GM21619 (cell line): ENCODE measurements at regions not wholly inside any gene's neighbourhood (a gene's known extent, or its start where the extent isn't known, plus 50 kb on each side); places are given as distances from the start of the nearest gene placed in this dataset.

Source experiments
- ATAC-seq: cut with Tn5 transposase; IDR thresholded peaks from one replicate; pipeline ENCODE4 v1.9.1; 2021; ENCODE audit not compliant: unreplicated experiment

GRCh38 chr5:98031496-98031895, 742.0 kb upstream of the RGMB start:
- no peak for ATAC-seq

GRCh38 chr5:98031926-98032325, 741.5 kb upstream of the RGMB start:
- no peak for ATAC-seq

- no peak for ATAC-seq
Measured at GRCh38 chr5:98041661-98042060, 731.8 kb upstream of the RGMB start.

- no peak for ATAC-seq
Measured at GRCh38 chr5:98042521-98042920, 730.9 kb upstream of the RGMB start.

DNA sequence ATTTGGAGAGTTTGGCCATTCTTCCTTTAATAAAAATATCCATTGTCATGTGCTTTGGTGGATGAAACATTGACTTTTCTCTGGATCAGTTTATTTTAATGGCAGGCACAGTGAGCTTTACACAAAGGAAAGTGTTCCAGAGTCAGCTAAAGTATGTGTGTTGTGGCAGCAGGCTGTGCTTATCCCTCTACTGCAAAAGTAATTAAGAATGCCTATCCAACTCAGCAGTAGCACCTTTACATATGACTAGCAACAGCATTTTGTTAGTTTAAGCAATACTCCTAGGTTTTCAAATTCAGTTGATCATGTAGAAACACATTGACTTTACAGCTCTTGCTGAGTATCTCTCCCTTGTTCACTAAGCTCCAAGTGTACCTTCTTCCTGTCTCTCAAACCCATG, 730.5 kb upstream of the RGMB start:
- ATAC-seq: no peak

DNA sequence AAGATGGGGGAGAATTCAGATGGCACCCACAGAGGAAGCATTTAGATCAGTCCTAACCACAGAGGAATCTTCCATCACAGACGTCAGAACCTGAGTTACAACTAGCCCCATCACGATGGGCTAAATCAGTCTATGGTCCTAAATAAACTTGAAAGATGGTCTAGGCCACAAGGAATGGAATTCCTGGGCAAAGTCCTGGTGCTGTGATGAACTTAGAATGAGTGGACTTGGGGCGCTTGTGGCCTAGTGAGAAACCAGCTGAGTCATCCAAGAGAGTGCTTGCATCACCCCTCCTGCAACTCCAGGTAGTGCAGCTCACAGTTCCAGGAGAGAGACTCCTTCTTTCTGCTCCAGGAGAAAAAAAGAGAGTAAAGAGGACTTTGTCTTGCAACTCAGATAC, 722.9 kb upstream of the RGMB start:
- no peak for ATAC-seq

- no peak for ATAC-seq
Measured at GRCh38 chr5:98053170-98053569, 720.3 kb upstream of the RGMB start.

GRCh38 chr5:98060148-98060547, 713.3 kb upstream of the RGMB start:
- ATAC-seq: no peak

DNA sequence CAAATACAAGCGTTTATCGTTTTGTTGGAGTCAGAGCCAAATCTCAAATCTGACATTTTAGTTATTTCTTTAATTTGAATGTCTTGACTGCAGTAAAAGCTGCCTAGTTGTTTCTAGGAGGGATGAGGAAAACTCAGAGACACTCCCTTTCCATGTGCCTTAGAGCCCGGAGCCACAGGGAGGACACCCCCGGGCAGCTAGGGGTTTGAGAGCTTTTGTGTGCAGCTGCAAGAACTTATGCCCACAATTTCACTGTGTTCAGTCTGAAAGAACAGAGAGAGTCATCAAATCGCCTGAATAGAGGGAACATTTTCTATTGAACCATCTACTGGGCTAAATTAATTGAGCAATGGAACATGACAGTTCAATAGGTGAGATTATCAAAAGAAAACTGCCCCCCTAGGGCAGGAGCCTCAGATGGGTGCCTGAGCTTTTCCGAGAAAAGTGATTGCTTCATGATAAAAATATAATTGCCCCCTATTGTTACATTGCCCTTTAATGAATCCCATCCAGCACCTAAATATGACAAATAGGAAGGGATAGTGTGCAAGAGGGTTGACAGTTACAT, 709.3 kb upstream of the RGMB start:
- ATAC-seq: no peak

DNA sequence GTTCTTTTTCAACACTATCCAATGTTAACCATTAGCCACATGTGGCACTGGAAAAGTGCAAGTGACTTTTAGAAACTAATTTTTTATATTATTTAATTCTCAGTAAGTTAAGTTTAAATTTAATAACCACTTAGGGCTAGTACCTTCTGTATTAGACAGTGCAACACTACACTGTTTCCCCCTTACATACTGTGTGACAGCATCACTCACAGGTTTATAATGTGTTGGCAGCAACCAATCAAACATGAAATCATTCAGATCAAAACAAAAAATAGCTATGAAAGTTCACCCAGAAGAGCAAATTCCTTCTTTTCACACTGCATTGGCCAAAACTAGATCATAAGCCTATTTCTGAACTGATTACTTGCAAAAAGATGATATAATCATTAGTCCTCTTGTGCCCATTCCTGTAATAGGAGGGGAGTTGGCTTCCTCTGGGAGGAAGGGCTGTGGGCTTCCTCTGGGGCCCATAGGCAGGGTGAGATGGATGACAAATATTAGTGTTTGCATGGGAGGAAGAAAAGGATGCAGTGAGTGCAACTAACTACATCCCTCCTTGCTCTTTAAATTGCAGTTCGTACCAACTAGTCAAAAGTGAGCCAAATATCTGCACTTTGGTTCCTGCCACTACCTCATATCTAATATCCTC, 708.1 kb upstream of the RGMB start:
- no peak for ATAC-seq

- ATAC-seq: no peak
Measured at GRCh38 chr5:98066910-98067309, 706.6 kb upstream of the RGMB start.

DNA sequence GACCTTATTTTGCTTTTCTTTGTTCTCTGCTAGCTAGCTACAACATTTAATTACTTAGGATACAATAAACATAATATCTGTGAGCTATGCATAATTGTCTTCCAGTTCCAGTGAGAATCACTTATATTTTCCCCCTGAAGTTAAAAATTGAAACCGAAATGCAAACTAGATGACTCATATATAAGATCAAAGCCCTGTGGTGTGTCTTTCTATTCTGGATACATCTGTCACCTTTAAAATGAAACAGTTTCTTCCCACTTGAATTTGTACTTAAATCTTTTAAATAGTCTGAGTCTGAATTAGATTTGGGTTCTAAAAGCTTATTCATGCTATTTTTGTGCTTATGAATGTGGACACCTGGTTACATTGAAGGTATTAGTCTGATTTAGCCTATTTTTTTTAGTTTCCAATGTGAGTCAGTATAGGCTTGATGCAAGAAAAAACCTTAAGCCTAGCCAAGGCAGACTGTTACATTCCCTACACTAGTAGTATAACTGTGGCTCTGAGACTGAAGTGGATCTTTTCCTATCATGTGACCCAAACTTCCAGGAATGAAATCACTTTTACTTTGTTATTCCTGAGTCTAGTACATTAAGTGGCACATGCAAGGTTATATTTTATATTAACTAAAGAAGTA, 703.5 kb upstream of the RGMB start:
- peak; percentile 68 for ATAC-seq

- ATAC-seq: no peak
Measured at GRCh38 chr5:98072921-98073320, 700.5 kb upstream of the RGMB start.

DNA sequence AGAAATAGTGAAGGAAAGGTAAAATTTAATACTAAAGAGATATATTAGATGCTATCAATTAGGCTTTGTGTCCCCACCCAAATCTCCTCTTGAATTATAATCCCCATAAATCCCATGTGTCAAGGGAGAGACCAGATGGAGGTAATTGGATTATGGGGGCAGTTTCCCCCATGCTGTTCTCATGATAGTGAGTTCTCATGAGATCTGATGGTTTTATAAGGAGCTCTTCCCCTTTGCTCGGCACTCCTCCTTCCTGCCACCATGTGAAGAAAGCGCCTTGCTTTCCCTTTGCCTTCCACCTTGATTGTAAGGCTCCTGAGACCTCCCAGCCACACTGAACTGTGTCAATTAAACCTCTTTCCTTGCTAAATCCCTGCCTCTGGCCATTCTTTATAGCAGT, 697.0 kb upstream of the RGMB start:
- ATAC-seq: no peak

DNA sequence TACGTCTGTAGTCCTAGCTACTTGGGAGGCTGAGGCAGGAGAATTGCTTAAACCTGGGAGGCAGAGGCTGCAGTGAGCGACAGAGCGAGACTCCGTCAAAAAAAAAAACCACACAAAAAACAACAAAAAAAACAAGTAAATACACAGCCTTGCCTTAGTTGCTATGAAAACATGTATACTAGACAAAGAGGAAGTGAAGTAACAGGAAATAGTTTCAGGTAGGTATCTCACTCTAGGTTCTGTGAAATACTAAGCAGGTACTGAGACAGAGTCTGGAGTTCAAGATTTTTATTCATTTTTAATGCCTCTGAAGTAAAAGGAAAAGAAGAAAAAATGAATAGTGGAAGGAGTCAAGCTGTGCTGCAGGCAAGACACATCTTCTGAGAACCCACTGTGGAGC, 687.9 kb upstream of the RGMB start:
- no peak for ATAC-seq

- ATAC-seq: no peak
Measured at GRCh38 chr5:98095072-98095471, 678.4 kb upstream of the RGMB start.

- ATAC-seq: no peak
Measured at GRCh38 chr5:98096155-98096554, 677.3 kb upstream of the RGMB start.

DNA sequence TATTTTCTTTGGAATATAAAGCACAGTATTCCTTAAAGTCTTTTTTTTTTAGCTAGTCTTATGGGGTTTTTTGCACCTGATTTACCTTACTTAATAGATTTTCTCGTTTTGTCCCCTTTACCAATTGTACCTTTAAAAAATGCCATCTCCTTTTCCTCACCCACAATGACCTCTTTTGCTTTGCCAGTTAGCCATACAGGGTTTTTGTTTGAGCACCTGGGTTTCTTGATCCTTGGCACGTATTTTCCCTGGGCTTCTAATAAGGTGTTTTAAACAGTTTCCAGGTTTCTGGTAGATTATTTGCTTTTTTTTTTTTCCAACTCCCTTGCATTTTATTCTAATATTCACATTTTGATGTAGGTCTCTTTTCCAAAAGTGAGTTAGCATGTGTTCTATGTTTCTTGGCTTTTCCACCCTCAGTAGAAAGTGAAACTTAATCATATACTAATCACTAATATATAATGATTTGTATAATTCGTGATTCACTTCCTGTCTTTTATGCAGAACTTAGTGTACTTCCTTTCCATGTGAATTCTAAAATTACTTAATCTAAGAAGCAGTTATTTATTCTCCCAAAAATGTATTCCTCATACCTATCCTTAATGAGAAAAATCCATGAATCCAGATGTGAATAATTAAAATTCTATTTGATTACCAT, 673.9 kb upstream of the RGMB start:
- ATAC-seq: no peak

DNA sequence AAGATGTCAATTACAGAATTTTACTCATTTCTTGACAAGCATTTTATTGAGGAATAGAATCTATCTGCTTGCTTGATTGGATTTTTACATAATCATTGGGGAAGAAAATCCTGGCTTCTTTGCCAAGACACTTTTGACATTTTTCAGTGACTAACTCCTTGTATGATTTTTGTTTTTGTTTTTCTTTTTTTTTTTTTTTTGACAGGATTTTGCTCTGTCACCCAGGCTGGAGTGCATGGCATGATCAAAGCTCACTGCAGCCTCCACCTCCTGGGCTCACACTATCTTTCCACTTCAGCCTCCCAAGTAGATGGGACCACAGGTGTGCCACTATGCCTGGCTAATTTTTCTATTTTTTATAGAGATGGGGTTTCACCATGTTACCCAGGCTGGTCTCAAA, 672.3 kb upstream of the RGMB start:
- no peak for ATAC-seq

DNA sequence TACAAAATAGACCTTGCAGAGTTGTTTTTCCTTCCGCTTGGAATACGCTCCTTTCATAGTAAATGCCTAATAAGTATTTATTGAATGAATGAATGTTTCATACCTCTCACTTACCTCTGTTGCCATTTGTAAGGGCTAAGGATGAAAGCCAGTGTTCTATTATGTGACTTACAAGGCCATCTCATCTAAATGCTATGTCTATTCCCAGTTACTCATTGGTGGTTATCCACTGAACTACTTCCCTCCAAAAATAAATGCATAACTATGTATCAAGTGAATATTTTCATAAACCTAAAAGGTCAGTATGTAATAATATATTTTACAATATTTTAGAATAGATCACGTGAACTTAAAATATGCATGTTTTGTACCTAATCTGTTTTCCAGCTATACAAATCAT, 670.5 kb upstream of the RGMB start:
- no peak for ATAC-seq

DNA sequence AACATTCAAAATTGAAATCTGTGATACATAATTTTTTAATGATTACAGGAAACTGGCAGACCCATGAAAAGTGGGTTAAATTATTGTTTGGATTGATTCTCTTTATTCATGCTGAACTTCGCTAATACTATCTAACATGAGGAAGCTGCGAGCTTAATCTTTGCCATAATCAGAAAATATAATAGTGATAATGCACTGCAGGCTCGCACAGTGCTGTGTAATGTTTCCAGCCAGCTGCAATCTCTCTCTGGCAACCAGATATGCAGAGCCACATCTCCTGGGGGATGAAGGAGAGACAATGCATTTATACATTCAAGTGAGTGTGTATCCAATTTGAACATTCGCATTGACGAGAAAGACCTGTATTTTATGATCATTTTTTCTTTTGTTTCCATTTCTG, 669.7 kb upstream of the RGMB start:
- no peak for ATAC-seq

- no peak for ATAC-seq
Measured at GRCh38 chr5:98104454-98105188, 668.8 kb upstream of the RGMB start.
